ENCODE measurements at regions not wholly inside any gene's neighbourhood (a gene's known extent, or its start where the extent isn't known, plus 50 kb on each side); places are given as distances from the start of the nearest gene placed in this dataset.

GRCh38 chr22:48872271-48873190 lies 955.1 kb downstream of the BRD1 start:
- Histone ChIP-seq H4K91ac (ENCODE audit: insufficient read depth, low read depth, low read length) (no peak overlapping the region), H3K9me1 (ENCODE audit: insufficient read depth, low read length) (no peaks in the 10 kb centered on the region), H3K14ac (replicated peaks; ENCODE audit: low read depth, low read length) (no peak overlapping the region), H2BK20ac (ENCODE audit: low read depth, low read length) (no peak overlapping the region), H3K9ac (ENCODE audit: low read depth, low read length) (no peak overlapping the region), H3K27me3 (ENCODE audit: control insufficient read depth, insufficient read depth, low read length) (no peaks in the 10 kb centered on the region), H3K9me3 (ENCODE audit: control insufficient read depth, insufficient read depth, low read length) (peaks cover 33% of the 10 kb centered on the region), H3K4ac (ENCODE audit: low read depth, low read length) (no peak overlapping the region), H2AK9ac (replicated peaks; ENCODE audit: low read depth, low read length, poor library complexity) (no peak overlapping the region), H2BK15ac (ENCODE audit: low read depth, low read length) (no peak overlapping the region), H3K56ac (ENCODE audit: extremely low read depth, insufficient read depth, low read length) (no peak overlapping the region), H4K5ac (ENCODE audit: low read depth, low read length) (no peak overlapping the region), H3K23ac (ENCODE audit: low read depth, low read length) (no peak overlapping the region), H3K4me1 (ENCODE audit: control insufficient read depth, insufficient read depth, low read length) (no peaks in the 10 kb centered on the region), H2BK5ac (ENCODE audit: low read depth, low read length, poor library complexity, severe bottlenecking) (no peak overlapping the region), H3K79me1 (ENCODE audit: low read depth in 1 of 2, low read length in 2 of 2) (no peaks in the 10 kb centered on the region), H3K4me3 (ENCODE audit: insufficient read depth, low read depth, low read length) (no peak overlapping the region), H2AFZ (replicated peaks; ENCODE audit: low read length, poor library complexity) (no peak overlapping the region), H2AK5ac (ENCODE audit: low read depth, low read length) (no peak overlapping the region), H2BK120ac (ENCODE audit: low read depth, low read length) (no peak overlapping the region), H3K27ac (ENCODE audit: insufficient read depth, low read length) (no peak overlapping the region), H4K20me1 (ENCODE audit: insufficient read depth, low read length) (no peaks in the 10 kb centered on the region), H3K18ac (ENCODE audit: low read depth, low read length) (no peak overlapping the region), H3K4me2 (ENCODE audit: low read depth, low read length) (no peak overlapping the region), H4K8ac (ENCODE audit: low read depth in 2 of 2, low read length in 2 of 2) (no peak overlapping the region), H3K36me3 (ENCODE audit: control insufficient read depth, insufficient read depth, low read length) (no peaks in the 10 kb centered on the region)
- CTCF ChIA-PET: no interaction called here
- dilution Hi-C loops (cut with HindIII; ENCODE audit: low sequenced_read_pairs, unreplicated experiment) (no loop called here), in situ Hi-C loops (cut with MboI; ENCODE audit: low sequenced_read_pairs) (no loop called here), intact Hi-C loops (cut with micrococcal nuclease) (no loop called here)
- no TSS peak for BruUV-seq (replicated peaks)
- WGBS, 2 experiments (ENCODE audit: extremely low coverage in 2 of 2, insufficient read length in 1 of 2): 65% methylated on average over 8 of the region's 21 CpGs; no CpG with 5 or more reads in 1 of the 2 experiments
- no peak for ATAC-seq (ENCODE audit: low read depth)
- POLR2A ChIA-PET (ENCODE audit: unreplicated experiment): no interaction called here
- DNase-seq: no peak
- no peak for TF ChIP-seq MAFK (IDR thresholded peaks at IDR 0.05; ENCODE audit: low read depth, low read length)
- TF ChIP-seq CEBPB (IDR thresholded peaks at IDR 0.05; ENCODE audit: low read depth, low read length): no peak
- TF ChIP-seq POLR2A (IDR thresholded peaks at IDR 0.05; ENCODE audit: low read depth, low read length): no peak

Data from IMR-90 (cell line).